B cell (primary cell): ENCODE measurements at regions not wholly inside any gene's neighbourhood (a gene's known extent, or its start where the extent isn't known, plus 50 kb on each side); places are given as distances from the start of the nearest gene placed in this dataset.

Source experiments
- ATAC-seq: fragments of 200-7000 bp; cut with Tn5 transposase; one replicate; pipeline ENCODE4 v1.10.0; 2021; ENCODE audit warnings: low read depth, mild to moderate bottlenecking, moderate number of reproducible peaks, moderate library complexity
- CTCF ChIA-PET: fragments of 350-600 bp; sonication (Branson Sonifier 250); formaldehyde crosslinking; loops from one replicate; lab custom pipeline; 2021; ENCODE audit warnings: antibody characterized with exemption, inconsistent platforms; lab: Charles Lee
- POLR2A ChIA-PET: fragments of 350-600 bp; sonication (Branson Sonifier 250); formaldehyde crosslinking; loops from one replicate; lab custom pipeline; 2021; ENCODE audit warnings: antibody characterized with exemption; lab: Charles Lee
- DNase-seq: peaks from one replicate; pipeline ENCODE4 v3.0.0; 2013
- H2AFZ ChIP-seq: 2 replicates; pipeline ENCODE4 v1.6.1; 2012; ENCODE audit warnings: mild to moderate bottlenecking, low read depth, low read length; ENCODE audit not compliant: insufficient read depth, poor library complexity, severe bottlenecking
- H3K27ac ChIP-seq, 2 donors: 1 replicate in 1 of 2; 2 replicates in 1 of 2; pipeline ENCODE4 v1.5.1; 2012 to 2013; ENCODE audit warnings: low read length in 2 of 2, mild to moderate bottlenecking in 2 of 2, moderate library complexity in 1 of 2
- H3K27me3 ChIP-seq, 4 experiments: fragments of 200-600 bp in 1 of 4; sonication (generic) in 1 of 4; replicated peaks in 1 of 4; 1 replicate in 2 of 4; 2 replicates in 2 of 4; pipeline versions ENCODE4 v1.6.1 to v1.7.0; 2013 to 2016; ENCODE audit warnings: low read length in 3 of 4, mild to moderate bottlenecking in 2 of 4, mixed read lengths in 1 of 4, moderate library complexity in 1 of 4; ENCODE audit not compliant: insufficient read depth in 4 of 4, control insufficient read depth in 3 of 4; ENCODE audit errors: control extremely low read depth in 1 of 4
- H3K36me3 ChIP-seq, 2 experiments: replicated peaks in 1 of 2; 1 replicate in 1 of 2; 2 replicates in 1 of 2; pipeline versions ENCODE4 v1.6.1 to v1.7.1; 2013; ENCODE audit warnings: low read length in 1 of 2; ENCODE audit not compliant: insufficient read depth in 2 of 2, control insufficient read depth in 1 of 2; ENCODE audit errors: control extremely low read depth in 1 of 2, extremely low read depth in 1 of 2
- H3K4me1 ChIP-seq, 2 donors: fragments of 200-600 bp in 1 of 2; sonication (generic) in 1 of 2; 1 replicate in 1 of 2; 2 replicates in 1 of 2; pipeline versions ENCODE4 v1.5.1 to v1.6.1; 2013 to 2017; ENCODE audit warnings: low read length in 2 of 2; ENCODE audit not compliant: control insufficient read depth in 2 of 2, insufficient read depth in 2 of 2
- H3K4me2 ChIP-seq: replicated peaks from 2 replicates; pipeline ENCODE3; 2012; ENCODE audit warnings: mild to moderate bottlenecking, low read depth, low read length; ENCODE audit not compliant: poor library complexity, severe bottlenecking
- H3K4me3 ChIP-seq, 5 experiments: fragments of 200-600 bp in 1 of 5; sonication (generic) in 1 of 5; 1 replicate in 3 of 5; 2 replicates in 2 of 5; pipeline versions ENCODE4 v1.5.1 to v1.7.0; 2011 to 2016; ENCODE audit warnings: low read length in 4 of 5, mild to moderate bottlenecking in 4 of 5, low read depth in 2 of 5, control low read depth in 1 of 5, moderate library complexity in 1 of 5; ENCODE audit not compliant: insufficient read depth in 1 of 5; ENCODE audit errors: control extremely low read depth in 1 of 5, extremely low read depth in 1 of 5
- H3K79me2 ChIP-seq: fragments of 200-600 bp; sonication (generic); one replicate; pipeline ENCODE4 v1.6.0; 2016; ENCODE audit warnings: low read length; ENCODE audit not compliant: control insufficient read depth, insufficient read depth
- H3K9ac ChIP-seq: fragments of 200-600 bp; sonication (generic); 2 replicates; pipeline ENCODE4 v1.6.1; 2017; ENCODE audit warnings: mild to moderate bottlenecking, low read length, moderate library complexity
- H3K9me3 ChIP-seq, 3 donors: one replicate each; pipeline versions ENCODE4 v1.6.1 to v1.7.1; 2013; ENCODE audit warnings: low read length in 2 of 3; ENCODE audit not compliant: control insufficient read depth in 2 of 3, insufficient read depth in 1 of 3; ENCODE audit errors: control extremely low read depth in 1 of 3
- H4K20me1 ChIP-seq: 2 replicates; pipeline ENCODE4 v1.6.0; 2012; ENCODE audit warnings: mild to moderate bottlenecking, low read length; ENCODE audit not compliant: insufficient read depth, control insufficient read depth, poor library complexity, severe bottlenecking
- H3K27ac Mint-ChIP-seq: one replicate; pipeline ENCODE4 v1.8.0; 2021; ENCODE audit warnings: mixed read lengths
- H3K27me3 Mint-ChIP-seq: one replicate; pipeline ENCODE4 v1.8.0; 2021; ENCODE audit warnings: mixed read lengths
- H3K4me1 Mint-ChIP-seq: one replicate; pipeline ENCODE4 v1.8.0; 2021; ENCODE audit warnings: mixed read lengths
- H3K4me3 Mint-ChIP-seq: one replicate; pipeline ENCODE4 v1.8.0; 2021; ENCODE audit warnings: mixed read lengths
- H3K9me3 Mint-ChIP-seq: one replicate; pipeline ENCODE4 v1.8.0; 2022; ENCODE audit warnings: mixed read lengths; ENCODE audit not compliant: insufficient read depth
- CTCF ChIP-seq: fragments of 200-600 bp; IDR thresholded peaks from one replicate; pipeline ENCODE4 v1.8.0; 2022; ENCODE audit warnings: antibody characterized with exemption, mild to moderate bottlenecking
- EZH2 ChIP-seq: IDR thresholded peaks from 2 replicates; pipeline ENCODE4 v1.6.1; 2012; ENCODE audit warnings: borderline replicate concordance, low read depth, mild to moderate bottlenecking, moderate library complexity, low read length; ENCODE audit not compliant: insufficient read depth, poor library complexity, severe bottlenecking
- WGBS: methylation state at CpG from one replicate; pipeline ENCODE4 v1.1.5; 2013; ENCODE audit warnings: missing lambda C conversion rate; ENCODE audit not compliant: insufficient coverage; 5-methylcytosine and 5-hydroxymethylcytosine counted together
- intact Hi-C: fragments of 100-400 bp; cut with micrococcal nuclease; formaldehyde crosslinking; loops from one replicate; pipeline ENCODE4 v1.10.0; 2022

- DNase-seq, result no peak
- POLR2A ChIA-PET, result no interaction called here
- Histone ChIP-seq H4K20me1 (no peaks in the 10 kb centered on the region), H3K4me1 (no peaks in the 10 kb centered on the region), H3K79me2 (no peaks in the 10 kb centered on the region), H3K9ac (no peak overlapping the region), H2AFZ (no peak overlapping the region), H3K27me3 (no peaks in the 10 kb centered on the region), H3K4me2 (no peak overlapping the region), H3K4me3 (no peak overlapping the region), H3K9me3 (peaks cover 0 to 14% (median 0%) of the 10 kb centered on the region in 3 donors), H3K27ac (no peak overlapping the region), H3K36me3 (no peaks in the 10 kb centered on the region)
- intact Hi-C loops, result no loop called here
- no peak overlapping the region for H3K27ac Mint-ChIP-seq
- no peaks in the 10 kb centered on the region for H3K4me1 Mint-ChIP-seq
- TF ChIP-seq CTCF, result no peak
- no peak for TF ChIP-seq EZH2
- no peak overlapping the region for H3K4me3 Mint-ChIP-seq
- no peaks in the 10 kb centered on the region for H3K9me3 Mint-ChIP-seq
- 82% methylated on average over 2 of the region's 2 CpGs for WGBS
- H3K27me3 Mint-ChIP-seq, result no peaks in the 10 kb centered on the region
- CTCF ChIA-PET, result no interaction called here
- ATAC-seq, result no peak
Measured at GRCh38 chr12:61308220-61308619, 952.0 kb upstream of the USP15 start.

GRCh38 chr12:61311413-61311812, 948.8 kb upstream of the USP15 start:
- Histone ChIP-seq H3K4me1 (no peaks in the 10 kb centered on the region), H3K27ac (no peak overlapping the region), H3K36me3 (no peaks in the 10 kb centered on the region), H3K9me3 (peaks cover 0 to 14% (median 1%) of the 10 kb centered on the region in 3 donors), H3K4me3 (no peak overlapping the region), H3K79me2 (no peaks in the 10 kb centered on the region), H3K9ac (no peak overlapping the region), H4K20me1 (no peaks in the 10 kb centered on the region), H2AFZ (no peak overlapping the region), H3K4me2 (no peak overlapping the region), H3K27me3 (no peaks in the 10 kb centered on the region)
- TF ChIP-seq EZH2 (no peak), CTCF (no peak)
- Mint-ChIP-seq H3K27ac (no peak overlapping the region), H3K27me3 (no peaks in the 10 kb centered on the region), H3K9me3 (no peaks in the 10 kb centered on the region), H3K4me1 (no peaks in the 10 kb centered on the region), H3K4me3 (no peak overlapping the region)
- POLR2A ChIA-PET, result no interaction called here
- intact Hi-C loops, result no loop called here
- DNase-seq, result no peak
- no peak for ATAC-seq
- CTCF ChIA-PET, result no interaction called here
